Ovary (tissue), 7 donors: ENCODE measurements at regions not wholly inside any gene's neighbourhood (a gene's known extent, or its start where the extent isn't known, plus 50 kb on each side); places are given as distances from the start of the nearest gene placed in this dataset.

Experiments
- DNase-seq, 5 donors: peaks; one replicate each; pipeline ENCODE4 v3.0.0-alpha.2; 2019 to 2020
- H3K27ac ChIP-seq, 2 donors: fragments of 200-600 bp; one replicate each; pipeline versions ENCODE4 v1.5.1 to v1.8.0; 2019 to 2022
- H3K27me3 ChIP-seq: fragments of 200-600 bp; one replicate; pipeline ENCODE4 v1.8.0; 2022
- H3K36me3 ChIP-seq: fragments of 200-600 bp; sonication (generic); one replicate; pipeline ENCODE4 v1.5.1; 2019
- H3K4me1 ChIP-seq: one replicate; pipeline ENCODE4 v1.8.1; 2013; ENCODE audit warnings: mild to moderate bottlenecking, moderate library complexity; ENCODE audit not compliant: insufficient read depth
- H3K4me3 ChIP-seq: fragments of 200-600 bp; sonication (generic); one replicate; pipeline ENCODE4 v1.5.1; 2017
- H3K9me3 ChIP-seq, 2 donors: fragments of 200-600 bp in 1 of 2; sonication (generic) in 1 of 2; one replicate each; pipeline versions ENCODE4 v1.5.1 to v1.8.1; 2013 to 2019; ENCODE audit warnings: mild to moderate bottlenecking in 1 of 2, moderate library complexity in 1 of 2
- CTCF ChIP-seq, 3 donors: fragments of 450-650 bp in 2 of 3; fragments of 200-600 bp in 1 of 3; IDR thresholded peaks; one replicate each; pipeline versions ENCODE4 v1.5.1 to v1.8.0; 2016 to 2022; ENCODE audit warnings: antibody characterized with exemption in 3 of 3, mild to moderate bottlenecking in 1 of 3
- EP300 ChIP-seq: sonication (generic); formaldehyde crosslinking; IDR thresholded peaks from one replicate; pipeline ENCODE4 v1.6.1; 2017; ENCODE audit warnings: antibody characterized with exemption
- POLR2A ChIP-seq: fragments of 450-650 bp; IDR thresholded peaks from one replicate; pipeline ENCODE4 v1.6.1; 2017; ENCODE audit warnings: antibody characterized with exemption, mild to moderate bottlenecking, moderate library complexity
- whole genome bisulfite sequencing, 3 donors: extraction: QIAGEN DNeasy Blood & Tissue Kit in 1 of 3; methylation state at CpG; one replicate each; pipeline versions ENCODE4 v1.1.5 to v1.1.7; 2013 to 2017; 5-methylcytosine and 5-hydroxymethylcytosine counted together
- intact Hi-C, 4 donors: fragments of 100-400 bp; cut with DNase I; formaldehyde crosslinking; loops; one replicate each; pipeline versions ENCODE4 v1.11.0 to v1.15.1; 2022 to 2023
- donor health status: DM: no; HTN: no; CAD: no; lungs with moderate emphysema.
- donor health status: DM: no; HTN: no; CAD: no.
- donor health status: Bipolar disorder and iron deficiency.
- donor health status: DM: no; HTN: no; CAD: no.
- donor health status: DM: yes; HTN: yes; CAD: no.

GRCh38 chr5:103646698-103647614, 84.4 kb upstream of the NUDT12 start:
- no peak for DNase-seq
- 71 to 89% (median 89%) methylated on average over 6 of the region's 6 CpGs for WGBS, 3 donors
- H3K4me3 ChIP-seq, result no peak overlapping the region
- H3K36me3 ChIP-seq, result no peaks in the 10 kb centered on the region
- H3K9me3 ChIP-seq, result no peaks in the 10 kb centered on the region
- no peak overlapping the region for H3K27ac ChIP-seq
- no peak for TF ChIP-seq POLR2A
- TF ChIP-seq EP300, result no peak
- TF ChIP-seq CTCF (IDR thresholded peaks at IDR 0.05), result no peak
- intact Hi-C loops, result no loop called here
- H3K4me1 ChIP-seq, result no peaks in the 10 kb centered on the region
- H3K27me3 ChIP-seq, result no peaks in the 10 kb centered on the region

GRCh38 chr5:103645816-103646215, 83.2 kb upstream of the NUDT12 start:
- 81 to 94% (median 93%) methylated on average over 1 of the region's 1 CpG for WGBS, 3 donors
- intact Hi-C loops, result no loop called here
- TF ChIP-seq POLR2A, result no peak
- TF ChIP-seq EP300, result no peak
- TF ChIP-seq CTCF (IDR thresholded peaks at IDR 0.05), result no peak
- H3K4me1 ChIP-seq, result no peaks in the 10 kb centered on the region
- H3K27ac ChIP-seq, result no peak overlapping the region
- no peaks in the 10 kb centered on the region for H3K9me3 ChIP-seq
- H3K36me3 ChIP-seq, result no peaks in the 10 kb centered on the region
- no peak overlapping the region for H3K4me3 ChIP-seq
- H3K27me3 ChIP-seq, result no peaks in the 10 kb centered on the region
- no peak for DNase-seq

- no peak for TF ChIP-seq EP300
- no peak for TF ChIP-seq CTCF (IDR thresholded peaks at IDR 0.05)
- no peak for TF ChIP-seq POLR2A
- intact Hi-C loops, result no loop called here
Observed at GRCh38 chr5:103638979-103639378, 76.4 kb upstream of the NUDT12 start.

GRCh38 chr5:103624675-103625074, 62.1 kb upstream of the NUDT12 start:
- Histone ChIP-seq H3K27me3 (no peaks in the 10 kb centered on the region), H3K4me3 (no peak overlapping the region), H3K4me1 (peaks cover 4% of the 10 kb centered on the region), H3K36me3 (no peaks in the 10 kb centered on the region), H3K27ac (no peak overlapping the region), H3K9me3 (no peaks in the 10 kb centered on the region)
- intact Hi-C loops, result no loop called here
- DNase-seq, result no peak
- 71 to 76% (median 73%) methylated on average over 3 of the region's 3 CpGs for WGBS, 3 donors
- TF ChIP-seq EP300, result no peak
- no peak for TF ChIP-seq CTCF (IDR thresholded peaks at IDR 0.05)
- TF ChIP-seq POLR2A, result no peak

More at GRCh38 chr5:103638979-103639378, 76.4 kb upstream of the NUDT12 start:
- no peaks in the 10 kb centered on the region for H3K36me3 ChIP-seq
- H3K9me3 ChIP-seq, result no peaks in the 10 kb centered on the region
- no peak for DNase-seq
- H3K4me1 ChIP-seq, result no peaks in the 10 kb centered on the region
- no peak overlapping the region for H3K27ac ChIP-seq
- no peaks in the 10 kb centered on the region for H3K27me3 ChIP-seq
- no peak overlapping the region for H3K4me3 ChIP-seq
